Endothelial cell (in vitro differentiated cells): ENCODE measurements at regions not wholly inside any gene's neighbourhood (a gene's known extent, or its start where the extent isn't known, plus 50 kb on each side); places are given as distances from the start of the nearest gene placed in this dataset.

Source experiments
- DNase-seq: peaks from one replicate; pipeline ENCODE4 v3.0.0; 2021; ENCODE audit warnings: low spot score
- H3K27ac Mint-ChIP-seq: one replicate; pipeline ENCODE4 v1.8.0; 2021; ENCODE audit warnings: mixed read lengths, inconsistent platforms; ENCODE audit not compliant: unreplicated experiment
- H3K27me3 Mint-ChIP-seq: one replicate; pipeline ENCODE4 v1.8.0; 2021; ENCODE audit warnings: mild to moderate bottlenecking, moderate library complexity, mixed read lengths, inconsistent platforms; ENCODE audit not compliant: unreplicated experiment
- H3K36me3 Mint-ChIP-seq: one replicate; pipeline ENCODE4 v1.8.0; 2021; ENCODE audit warnings: mild to moderate bottlenecking, low read depth, mixed read lengths, inconsistent platforms; ENCODE audit not compliant: unreplicated experiment
- H3K4me1 Mint-ChIP-seq: one replicate; pipeline ENCODE4 v1.8.0; 2021; ENCODE audit warnings: mild to moderate bottlenecking, mixed read lengths, inconsistent platforms; ENCODE audit not compliant: unreplicated experiment
- H3K4me3 Mint-ChIP-seq: one replicate; pipeline ENCODE4 v1.8.0; 2021; ENCODE audit warnings: mild to moderate bottlenecking, mixed read lengths, inconsistent platforms; ENCODE audit not compliant: unreplicated experiment
- H3K9me3 Mint-ChIP-seq: one replicate; pipeline ENCODE4 v1.8.0; 2021; ENCODE audit warnings: mixed read lengths, inconsistent platforms; ENCODE audit not compliant: unreplicated experiment
- CTCF ChIP-seq: fragments of 200-600 bp; sonication (generic); IDR thresholded peaks from one replicate; pipeline ENCODE4 v1.5.0; 2021; ENCODE audit warnings: antibody characterized with exemption; ENCODE audit not compliant: unreplicated experiment

GRCh38 chr3:145383416-145383815 is 777.6 kb downstream of the PLOD2 start:
- no peaks in the 10 kb centered on the region for H3K27me3 Mint-ChIP-seq
- H3K4me3 Mint-ChIP-seq, result no peak overlapping the region
- H3K9me3 Mint-ChIP-seq, result no peaks in the 10 kb centered on the region
- H3K4me1 Mint-ChIP-seq, result no peaks in the 10 kb centered on the region
- H3K36me3 Mint-ChIP-seq, result no peaks in the 10 kb centered on the region
- H3K27ac Mint-ChIP-seq, result no peak overlapping the region
- no peak for TF ChIP-seq CTCF
- DNase-seq, result no peak

GRCh38 chr3:145384307-145384706 is 776.7 kb downstream of the PLOD2 start:
- Mint-ChIP-seq H3K9me3 (no peaks in the 10 kb centered on the region), H3K4me3 (no peak overlapping the region), H3K4me1 (no peaks in the 10 kb centered on the region), H3K27ac (no peak overlapping the region), H3K36me3 (no peaks in the 10 kb centered on the region), H3K27me3 (no peaks in the 10 kb centered on the region)
- no peak for TF ChIP-seq CTCF
- no peak for DNase-seq

GRCh38 chr3:145387211-145387610 is 773.8 kb downstream of the PLOD2 start:
- DNase-seq, result no peak
- no peaks in the 10 kb centered on the region for H3K9me3 Mint-ChIP-seq
- H3K4me3 Mint-ChIP-seq, result no peak overlapping the region
- no peaks in the 10 kb centered on the region for H3K4me1 Mint-ChIP-seq
- H3K36me3 Mint-ChIP-seq, result no peaks in the 10 kb centered on the region
- TF ChIP-seq CTCF, result no peak
- no peaks in the 10 kb centered on the region for H3K27me3 Mint-ChIP-seq
- H3K27ac Mint-ChIP-seq, result no peak overlapping the region

- H3K9me3 Mint-ChIP-seq, result no peaks in the 10 kb centered on the region
- no peak for TF ChIP-seq CTCF
- DNase-seq, result no peak
- H3K36me3 Mint-ChIP-seq, result no peaks in the 10 kb centered on the region
- no peaks in the 10 kb centered on the region for H3K27me3 Mint-ChIP-seq
- H3K27ac Mint-ChIP-seq, result no peak overlapping the region
- H3K4me1 Mint-ChIP-seq, result no peaks in the 10 kb centered on the region
- H3K4me3 Mint-ChIP-seq, result no peak overlapping the region
Measured at GRCh38 chr3:145395421-145395820, 765.6 kb downstream of the PLOD2 start.

GRCh38 chr3:145411605-145412004 is 749.4 kb downstream of the PLOD2 start:
- Mint-ChIP-seq H3K9me3 (no peaks in the 10 kb centered on the region), H3K4me3 (no peak overlapping the region), H3K27me3 (no peaks in the 10 kb centered on the region), H3K36me3 (no peaks in the 10 kb centered on the region), H3K4me1 (no peaks in the 10 kb centered on the region), H3K27ac (no peak overlapping the region)
- no peak for TF ChIP-seq CTCF
- no peak for DNase-seq
